ENCODE measurements at regions not wholly inside any gene's neighbourhood (a gene's known extent, or its start where the extent isn't known, plus 50 kb on each side); places are given as distances from the start of the nearest gene placed in this dataset.

- Mint-ChIP-seq H3K9me3 (no peaks in the 10 kb centered on the region), H3K4me3 (no peak overlapping the region), H3K27me3 (peaks cover 23% of the 10 kb centered on the region), H3K27ac (no peak overlapping the region), H3K36me3 (no peaks in the 10 kb centered on the region), H3K4me1 (peaks cover 0 to 14% (median 4%) of the 10 kb centered on the region in 3 donors)
These were observed 103.8 kb downstream of the CEBPB start for GRCh38 chr20:50294164-50295088.

GRCh38 chr20:50295345-50295744, 104.7 kb downstream of the CEBPB start:
- no peaks in the 10 kb centered on the region for H3K9me3 Mint-ChIP-seq
- H3K36me3 Mint-ChIP-seq: peaks cover 1% of the 10 kb centered on the region
- H3K27me3 Mint-ChIP-seq: peaks cover 22% of the 10 kb centered on the region
- no peak overlapping the region for H3K4me3 Mint-ChIP-seq
- peaks cover 0 to 14% (median 6%) of the 10 kb centered on the region in 3 donors for H3K4me1 Mint-ChIP-seq
- no peak overlapping the region for H3K27ac Mint-ChIP-seq

GRCh38 chr20:50295762-50296449, 105.3 kb downstream of the CEBPB start:
- peaks cover 0 to 14% (median 6%) of the 10 kb centered on the region in 3 donors for H3K4me1 Mint-ChIP-seq

GRCh38 chr20:50296450-50297375, 106.1 kb downstream of the CEBPB start:
- Mint-ChIP-seq H3K9me3 (no peaks in the 10 kb centered on the region), H3K27me3 (peaks cover 15% of the 10 kb centered on the region), H3K36me3 (peaks cover 1% of the 10 kb centered on the region), H3K27ac (no peak overlapping the region), H3K4me3 (no peak overlapping the region), H3K4me1 (peaks cover 0 to 14% (median 6%) of the 10 kb centered on the region in 3 donors)

More at GRCh38 chr20:50295762-50296449, 105.3 kb downstream of the CEBPB start:
- Mint-ChIP-seq H3K27ac (no peak overlapping the region), H3K36me3 (peaks cover 1% of the 10 kb centered on the region), H3K27me3 (peaks cover 23% of the 10 kb centered on the region), H3K9me3 (no peaks in the 10 kb centered on the region), H3K4me3 (peak overlapping the region in 1 of 4 donors; percentile 21)

GRCh38 chr20:50297498-50298376, 107.1 kb downstream of the CEBPB start:
- H3K9me3 Mint-ChIP-seq: no peaks in the 10 kb centered on the region
- H3K27ac Mint-ChIP-seq: no peak overlapping the region
- H3K27me3 Mint-ChIP-seq: peaks cover 16% of the 10 kb centered on the region
- H3K36me3 Mint-ChIP-seq: peaks cover 1% of the 10 kb centered on the region
- peak overlapping the region in 2 of 4 donors; percentile 43 to 56 for H3K4me3 Mint-ChIP-seq
- peaks cover 0 to 14% (median 6%) of the 10 kb centered on the region in 3 donors for H3K4me1 Mint-ChIP-seq

- Mint-ChIP-seq H3K4me1 (peaks cover 0 to 14% (median 6%) of the 10 kb centered on the region in 3 donors), H3K27ac (no peak overlapping the region), H3K9me3 (no peaks in the 10 kb centered on the region), H3K4me3 (no peak overlapping the region), H3K27me3 (peaks cover 16% of the 10 kb centered on the region), H3K36me3 (peaks cover 1% of the 10 kb centered on the region)
These were observed 108.1 kb downstream of the CEBPB start for GRCh38 chr20:50298554-50299324.

GRCh38 chr20:50299325-50299629, 108.6 kb downstream of the CEBPB start:
- peaks cover 0 to 14% (median 6%) of the 10 kb centered on the region in 3 donors for H3K4me1 Mint-ChIP-seq
- no peak overlapping the region for H3K4me3 Mint-ChIP-seq
- H3K27me3 Mint-ChIP-seq: peaks cover 16% of the 10 kb centered on the region
- H3K27ac Mint-ChIP-seq: no peak overlapping the region
- H3K36me3 Mint-ChIP-seq: peaks cover 1% of the 10 kb centered on the region
- H3K9me3 Mint-ChIP-seq: no peaks in the 10 kb centered on the region

- peaks cover 0 to 12% (median 6%) of the 10 kb centered on the region in 3 donors for H3K4me1 Mint-ChIP-seq
- H3K9me3 Mint-ChIP-seq: no peaks in the 10 kb centered on the region
- H3K27ac Mint-ChIP-seq: no peak overlapping the region
- no peak overlapping the region for H3K4me3 Mint-ChIP-seq
- peaks cover 1% of the 10 kb centered on the region for H3K36me3 Mint-ChIP-seq
- peaks cover 16% of the 10 kb centered on the region for H3K27me3 Mint-ChIP-seq
These were observed 110.5 kb downstream of the CEBPB start for GRCh38 chr20:50301165-50301564.

- peaks cover 12% of the 10 kb centered on the region for H3K27me3 Mint-ChIP-seq
These were observed 111.1 kb downstream of the CEBPB start for GRCh38 chr20:50301712-50302111.

GRCh38 chr20:50302341-50303057, 111.9 kb downstream of the CEBPB start:
- Mint-ChIP-seq H3K36me3 (peaks cover 1% of the 10 kb centered on the region), H3K27ac (no peak overlapping the region), H3K27me3 (peaks cover 10% of the 10 kb centered on the region), H3K4me3 (no peak overlapping the region), H3K9me3 (no peaks in the 10 kb centered on the region), H3K4me1 (peaks cover 0 to 7% (median 6%) of the 10 kb centered on the region in 3 donors)

More at GRCh38 chr20:50301712-50302111, 111.1 kb downstream of the CEBPB start:
- Mint-ChIP-seq H3K27ac (no peak overlapping the region), H3K36me3 (peaks cover 1% of the 10 kb centered on the region), H3K4me1 (peaks cover 0 to 12% (median 6%) of the 10 kb centered on the region in 3 donors), H3K4me3 (no peak overlapping the region), H3K9me3 (no peaks in the 10 kb centered on the region)

GRCh38 chr20:50303573-50304500, 113.2 kb downstream of the CEBPB start:
- Mint-ChIP-seq H3K36me3 (peaks cover 1% of the 10 kb centered on the region), H3K27me3 (peaks cover 8% of the 10 kb centered on the region), H3K4me3 (no peak overlapping the region), H3K9me3 (no peaks in the 10 kb centered on the region), H3K27ac (no peak overlapping the region), H3K4me1 (peaks cover 0 to 2% (median 0%) of the 10 kb centered on the region in 3 donors)

GRCh38 chr20:50304501-50304856, 113.8 kb downstream of the CEBPB start:
- Mint-ChIP-seq H3K27ac (no peak overlapping the region), H3K4me3 (no peak overlapping the region), H3K9me3 (no peaks in the 10 kb centered on the region), H3K27me3 (peaks cover 8% of the 10 kb centered on the region), H3K4me1 (peaks cover 0 to 2% (median 0%) of the 10 kb centered on the region in 3 donors), H3K36me3 (peaks cover 1% of the 10 kb centered on the region)

Measured in IgD-negative memory B cell (primary cell).